DMS79 treated with DMSO at 0.1 percent for 48 hours (cell line): ENCODE measurements at regions not wholly inside any gene's neighbourhood (a gene's known extent, or its start where the extent isn't known, plus 50 kb on each side); places are given as distances from the start of the nearest gene placed in this dataset.
"Not testable (repeated sequence)": the region's sequence is repeated elsewhere in the genome, so short reads cannot be mapped to it uniquely, and the experiment has no call there.

ENCODE experiments used
- DNase-seq: peaks from one replicate; lab custom pipeline; 2025; lab: John Stamatoyannopoulos, UW

- no peak for DNase-seq
These were observed 358.2 kb downstream of the EDEM1 start for GRCh38 chr3:5545719-5546118.

DNA sequence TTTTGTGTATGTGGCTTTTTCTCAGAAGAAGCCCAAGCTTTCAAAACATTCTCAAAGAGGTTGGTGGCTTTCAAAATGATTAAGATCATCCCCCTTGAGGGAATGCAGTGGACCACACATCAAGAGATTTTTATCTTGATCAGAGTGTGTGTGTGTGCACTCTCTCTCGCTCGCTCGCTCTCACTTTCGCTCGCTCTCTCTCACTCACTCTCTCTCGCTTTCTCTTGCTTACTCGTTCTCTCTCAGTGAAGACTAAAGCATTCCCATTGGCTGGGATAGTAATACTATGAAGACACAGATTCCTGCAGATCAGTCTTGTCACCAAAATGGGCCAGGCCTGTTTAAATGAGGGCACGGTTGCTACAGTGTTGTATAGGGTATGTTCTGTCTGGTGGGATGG is 365.7 kb downstream of the EDEM1 start:
- DNase-seq: no peak

- no peak for DNase-seq
These were observed 366.8 kb downstream of the EDEM1 start for GRCh38 chr3:5554245-5554747.

DNA sequence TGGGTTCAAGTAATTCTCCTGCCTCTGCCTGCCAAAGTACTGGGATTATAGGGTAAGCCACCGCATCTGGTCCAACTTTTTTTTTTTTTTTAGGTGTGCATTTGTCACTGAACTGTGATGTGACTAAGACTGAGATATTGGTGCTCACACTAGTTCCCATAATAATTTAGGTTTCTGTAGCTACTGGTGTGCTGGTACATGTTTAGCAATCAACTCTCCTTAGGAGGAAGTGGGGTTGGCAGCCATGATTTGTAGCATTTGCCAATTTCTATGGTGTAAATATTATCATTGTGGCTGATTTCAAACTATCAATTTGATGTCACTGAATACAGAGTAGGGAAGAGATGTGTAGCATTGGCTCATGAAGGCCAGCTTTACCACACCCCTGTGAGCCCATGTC is 372.7 kb downstream of the EDEM1 start:
- DNase-seq: no peak

DNA sequence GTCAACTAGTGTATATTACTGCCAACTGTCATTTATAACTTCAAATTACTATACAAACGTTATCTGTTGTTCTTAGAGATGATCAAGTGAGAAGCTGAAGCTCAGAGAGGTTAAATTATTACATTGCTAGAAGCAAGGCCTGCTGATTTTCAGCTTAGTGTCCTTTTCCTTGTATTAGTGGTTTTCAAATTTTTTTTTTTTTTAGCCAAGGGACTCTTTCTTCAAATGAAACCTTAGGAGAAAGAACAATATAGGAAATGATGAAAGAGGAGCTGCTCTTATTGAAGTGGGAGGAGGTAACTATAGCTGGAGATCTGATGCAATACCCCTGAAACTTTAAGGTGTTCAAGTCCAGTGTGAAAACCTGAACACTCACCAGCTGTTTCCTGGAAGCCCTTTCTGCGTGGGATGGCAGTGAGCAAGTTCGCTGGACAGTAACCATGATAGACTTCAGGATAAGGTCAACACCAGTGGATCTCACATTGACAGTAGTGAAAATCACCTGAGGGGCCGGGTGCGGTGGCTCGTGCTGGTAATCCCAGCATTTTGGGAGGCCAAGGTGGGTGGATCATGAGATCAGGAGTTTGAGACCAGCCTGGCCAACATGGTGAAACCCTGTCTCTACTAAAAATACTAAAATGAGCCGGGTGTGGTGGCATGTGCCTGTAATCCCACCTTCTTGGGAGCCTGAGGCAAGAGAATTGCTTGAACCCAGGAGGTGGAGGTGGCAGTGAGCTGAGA is 376.2 kb downstream of the EDEM1 start:
- no peak for DNase-seq

GRCh38 chr3:5564278-5564666 is 376.8 kb downstream of the EDEM1 start:
- no peak for DNase-seq

DNA sequence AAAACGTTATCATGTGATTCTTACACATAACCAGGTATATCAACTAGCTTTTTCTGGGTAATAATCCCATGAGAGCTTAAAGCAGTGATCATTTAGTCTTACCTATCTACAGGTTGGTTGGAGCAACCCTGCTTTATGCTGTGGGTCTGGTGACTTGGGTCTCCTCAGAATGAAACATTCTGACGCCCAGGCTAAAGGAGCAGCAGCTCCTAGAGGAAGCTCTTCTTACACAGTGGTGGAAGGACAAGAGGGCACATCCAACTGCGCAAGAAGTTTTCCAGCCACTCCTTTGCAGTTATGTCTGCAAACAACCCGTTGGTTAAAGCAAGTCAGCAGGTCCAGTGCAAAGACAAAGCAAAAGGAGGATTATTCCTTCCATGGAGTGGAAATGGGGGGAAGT is 377.5 kb downstream of the EDEM1 start:
- no peak for DNase-seq

- no peak for DNase-seq
These were observed 379.6 kb downstream of the EDEM1 start for GRCh38 chr3:5567113-5567512.

GRCh38 chr3:5568451-5568850 is 380.9 kb downstream of the EDEM1 start:
- DNase-seq: no peak

GRCh38 chr3:5569152-5569551 is 381.6 kb downstream of the EDEM1 start:
- no peak for DNase-seq

DNA sequence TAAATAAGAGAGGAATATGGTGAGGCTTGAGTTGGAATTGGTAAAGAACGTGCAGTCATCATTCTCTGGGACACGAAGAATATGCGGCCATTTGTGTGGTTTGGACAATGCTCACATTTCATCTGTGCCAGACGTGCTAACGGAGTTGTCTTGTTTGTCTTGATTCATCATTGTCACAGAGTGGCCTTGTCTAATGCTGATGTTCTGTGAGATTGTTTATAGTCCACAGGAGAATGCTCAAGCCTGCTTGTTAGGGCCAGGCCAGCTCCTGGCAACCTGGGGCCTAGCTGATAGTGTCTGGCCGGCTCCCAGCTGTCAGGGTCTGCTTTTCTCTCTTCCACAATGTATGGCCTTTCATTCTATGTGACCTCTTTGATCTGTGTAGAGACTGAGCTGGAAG is 384.7 kb downstream of the EDEM1 start:
- DNase-seq: no peak

DNA sequence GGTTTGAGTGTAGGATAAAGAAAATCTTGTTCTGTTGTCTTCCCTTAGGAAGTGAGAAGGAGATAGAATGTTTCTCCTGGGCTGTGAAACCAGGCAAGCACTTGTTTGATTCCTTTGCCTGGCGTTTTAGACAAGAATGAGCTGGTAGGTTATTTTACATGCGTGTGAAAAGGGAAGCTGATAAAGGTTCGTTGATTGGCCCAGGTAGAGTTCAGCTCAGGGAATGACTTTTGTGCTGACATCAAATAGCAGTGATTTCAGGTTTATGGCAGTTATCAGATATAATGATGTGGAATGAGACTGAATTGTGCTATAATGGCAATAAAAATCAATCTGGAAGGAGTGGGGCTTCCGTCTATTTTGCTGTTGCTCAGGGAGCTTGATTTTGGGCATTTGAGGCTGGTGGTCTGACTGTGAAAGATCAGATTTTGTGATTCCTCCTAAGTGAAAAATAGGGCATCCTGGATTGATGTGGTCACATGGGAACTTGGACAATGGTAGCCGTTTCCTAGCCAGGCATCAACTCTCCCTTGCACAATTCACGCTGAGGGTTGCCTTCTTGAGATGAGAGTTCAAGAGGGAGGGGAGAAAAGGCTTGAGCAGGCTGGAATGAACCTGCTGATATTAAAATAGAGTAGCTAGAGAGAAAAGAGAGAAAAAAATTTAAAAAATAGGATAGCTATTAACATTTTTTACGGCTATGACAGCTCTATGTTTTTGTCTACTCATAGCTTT is 388.9 kb downstream of the EDEM1 start:
- no peak for DNase-seq

- no peak for DNase-seq
These were observed 391.7 kb downstream of the EDEM1 start for GRCh38 chr3:5579139-5579602.

DNA sequence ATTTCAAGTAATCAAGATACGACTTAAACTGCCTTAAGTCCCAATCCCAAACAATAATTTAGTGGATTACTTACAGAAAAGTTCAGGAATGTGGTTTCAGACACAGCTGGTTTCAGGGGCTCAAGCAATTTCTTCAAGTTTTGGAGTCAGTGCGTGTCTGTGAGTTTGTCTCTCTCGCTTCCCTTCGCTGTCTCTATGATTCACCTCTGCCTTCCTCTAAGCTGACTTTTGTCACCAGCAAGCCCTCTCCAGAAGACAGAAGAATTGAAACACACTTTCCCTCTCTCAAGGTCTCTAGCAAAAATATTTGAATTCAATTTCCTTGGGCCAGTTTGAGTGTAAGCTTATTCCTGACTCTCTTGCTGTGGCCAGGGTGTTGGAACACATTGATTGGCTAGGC is 392.4 kb downstream of the EDEM1 start:
- no peak for DNase-seq

- DNase-seq: no peak
These were observed 393.3 kb downstream of the EDEM1 start for GRCh38 chr3:5580826-5581225.

DNA sequence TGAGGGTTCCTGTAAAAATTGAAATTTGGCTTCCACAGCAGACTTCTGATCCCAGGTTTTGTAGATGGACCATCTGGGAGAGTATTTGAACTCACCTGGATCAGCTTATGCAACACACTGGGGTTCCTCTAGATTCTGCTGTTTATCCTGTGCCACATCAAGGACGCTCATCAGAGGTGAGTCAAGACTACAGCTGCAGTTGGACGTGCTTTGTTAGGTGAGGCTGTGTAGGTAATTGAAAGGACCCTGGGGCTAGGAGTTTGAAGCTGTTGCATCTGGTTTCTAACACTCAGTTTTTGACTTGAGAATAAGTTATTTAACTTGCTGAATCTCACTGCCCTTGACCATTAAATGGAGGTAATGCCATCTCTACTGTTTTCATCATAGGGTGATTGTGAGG is 394.2 kb downstream of the EDEM1 start:
- DNase-seq: no peak

DNA sequence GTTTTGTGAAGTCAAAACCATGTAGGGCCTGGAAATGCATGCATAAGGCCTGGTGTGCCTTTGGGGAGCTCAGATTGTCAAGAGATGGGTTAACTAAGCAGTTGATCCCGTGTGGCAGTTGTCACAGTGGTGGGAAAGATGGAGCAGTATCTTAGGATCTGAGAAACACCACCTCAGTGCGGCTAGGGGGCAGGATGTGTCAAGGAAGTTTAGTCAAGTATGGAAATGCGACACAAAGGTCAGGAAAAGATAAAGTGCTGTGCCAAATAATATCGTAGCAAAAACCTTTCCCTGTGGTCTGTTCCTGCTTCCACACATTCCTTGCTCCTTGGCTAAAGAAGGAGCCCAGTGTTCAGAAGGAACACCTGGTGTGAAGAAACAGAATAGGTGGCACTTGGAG is 396.4 kb downstream of the EDEM1 start:
- no peak for DNase-seq

- DNase-seq: no peak
These were observed 397.6 kb downstream of the EDEM1 start for GRCh38 chr3:5585085-5585484.

DNA sequence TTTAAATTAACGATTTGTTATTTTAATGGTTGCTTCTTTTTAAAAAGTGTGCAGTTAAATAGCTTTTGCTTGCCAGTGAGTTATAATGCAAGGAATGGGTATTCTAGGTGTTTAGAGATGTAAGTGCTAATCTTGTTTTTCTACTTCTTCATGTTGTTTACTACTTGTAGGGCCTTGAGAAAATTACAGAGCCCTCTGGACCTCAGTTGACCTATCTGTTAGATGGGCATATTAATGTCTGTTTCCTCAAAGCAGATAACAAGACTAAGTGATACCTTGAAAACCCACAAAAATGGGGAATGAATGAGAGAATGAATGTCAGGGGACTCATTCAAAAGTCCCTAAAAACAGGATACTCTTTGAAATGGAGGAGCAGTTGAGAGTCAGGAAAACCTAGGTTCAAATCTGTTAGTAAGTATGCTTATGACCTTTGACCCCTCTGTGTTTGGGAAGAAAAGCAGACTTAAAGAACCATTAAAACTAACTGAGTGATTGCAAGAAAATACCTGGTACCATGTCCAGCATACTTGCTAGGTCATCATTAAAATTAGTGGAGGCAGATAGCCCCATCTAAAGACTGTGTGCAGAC is 419.5 kb downstream of the EDEM1 start:
- no peak for DNase-seq

GRCh38 chr3:5607581-5607980 is 420.1 kb downstream of the EDEM1 start:
- no peak for DNase-seq

DNA sequence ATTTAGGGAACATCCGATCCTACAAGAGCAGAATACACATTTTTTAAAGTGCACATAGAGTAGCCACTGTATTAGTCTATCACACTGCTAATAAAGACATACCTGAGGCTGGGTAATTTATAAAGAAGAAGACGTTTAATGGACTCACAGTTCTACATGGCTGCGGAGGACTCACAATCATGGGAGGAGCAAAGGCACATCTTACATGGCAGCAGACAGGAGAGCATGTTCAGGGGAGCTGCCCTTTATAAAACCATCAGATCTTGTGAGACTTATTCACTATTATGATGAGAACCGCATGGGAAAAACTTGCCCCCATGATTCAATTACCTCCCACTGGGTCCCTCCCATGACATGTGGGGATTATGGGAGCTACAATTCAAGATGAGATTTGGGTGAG is 421.5 kb downstream of the EDEM1 start:
- not testable (repeated sequence) for DNase-seq

- DNase-seq: no peak
These were observed 426.1 kb downstream of the EDEM1 start for GRCh38 chr3:5613599-5613998.

DNA sequence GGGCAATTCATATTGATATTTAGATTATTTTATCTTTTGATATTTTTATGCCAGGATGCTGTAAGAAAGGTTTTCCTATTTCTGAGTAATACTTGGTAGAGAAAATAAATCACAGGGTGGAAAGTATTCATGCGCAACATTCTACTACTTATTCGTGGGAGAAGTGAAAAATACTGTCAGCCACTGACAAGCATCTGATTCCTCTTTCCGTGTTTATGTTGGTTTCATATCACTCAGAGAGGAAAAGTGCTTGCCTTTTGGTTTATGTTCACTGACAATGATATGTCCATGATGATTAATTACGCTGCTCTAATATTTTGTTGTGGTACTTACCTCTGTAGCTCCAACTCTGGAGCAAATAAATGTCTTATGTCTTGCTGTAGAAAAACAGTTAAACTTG is 429.4 kb downstream of the EDEM1 start:
- no peak for DNase-seq
